ENCODE measurements at regions not wholly inside any gene's neighbourhood (a gene's known extent, or its start where the extent isn't known, plus 50 kb on each side); places are given as distances from the start of the nearest gene placed in this dataset.

DNA sequence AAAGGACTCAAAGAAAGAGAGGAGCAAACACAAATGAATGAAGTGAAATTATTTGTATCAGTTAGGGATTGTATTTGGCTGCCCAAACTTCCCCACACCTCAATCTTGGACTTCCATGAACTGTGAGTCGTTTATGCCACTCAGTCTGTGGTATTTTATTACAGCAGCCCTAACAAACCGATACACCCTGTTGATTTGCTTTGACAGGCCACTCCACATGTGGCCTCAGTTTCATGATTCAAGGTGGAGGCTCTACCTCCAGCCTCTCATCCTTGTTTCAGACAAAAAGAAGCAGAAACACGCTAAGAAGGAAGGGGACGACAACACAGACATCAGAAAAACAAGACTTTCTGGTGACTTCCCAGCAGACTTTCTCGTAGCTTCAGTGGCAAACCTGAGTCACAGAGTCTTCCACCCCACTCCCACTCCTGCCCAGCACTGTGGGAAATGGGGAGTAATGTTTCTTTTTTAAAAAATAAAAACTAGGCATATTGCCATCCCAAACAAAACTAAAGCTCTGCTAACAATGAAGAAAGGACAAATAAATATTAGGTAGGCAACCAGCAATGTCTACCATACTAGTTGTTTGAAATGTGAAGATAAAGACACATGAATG lies 52.2 kb upstream of the ABCA1 start:
- H3K27ac ChIP-seq (ENCODE audit: low read length) = no peak overlapping the region
- H3K9me3 ChIP-seq (ENCODE audit: control insufficient read depth in 2 of 2, low read length in 2 of 2) = no peaks in the 10 kb centered on the region
- no peak overlapping the region for H3K4me3 ChIP-seq (ENCODE audit: low read length in 2 of 2)
- no peaks in the 10 kb centered on the region for H3K4me1 ChIP-seq (ENCODE audit: control insufficient read depth, insufficient read depth, low read length)
- H3K27me3 ChIP-seq (ENCODE audit: control insufficient read depth in 1 of 2, insufficient read depth in 2 of 2, low read length in 2 of 2) = no peaks in the 10 kb centered on the region
- H3K36me3 ChIP-seq (ENCODE audit: control insufficient read depth in 2 of 2, insufficient read depth in 2 of 2, low read length in 2 of 2) = no peaks in the 10 kb centered on the region
- no peak overlapping the region for H3K9ac ChIP-seq (ENCODE audit: low read length in 2 of 2)

- H3K36me3 ChIP-seq (ENCODE audit: control insufficient read depth in 2 of 2, insufficient read depth in 2 of 2, low read length in 2 of 2) = no peaks in the 10 kb centered on the region
- no peaks in the 10 kb centered on the region for H3K9me3 ChIP-seq (ENCODE audit: control insufficient read depth in 2 of 2, low read length in 2 of 2)
- no peaks in the 10 kb centered on the region for H3K4me1 ChIP-seq (ENCODE audit: control insufficient read depth, insufficient read depth, low read length)
- H3K4me3 ChIP-seq (ENCODE audit: low read length in 2 of 2) = no peak overlapping the region
- no peaks in the 10 kb centered on the region for H3K27me3 ChIP-seq (ENCODE audit: control insufficient read depth in 1 of 2, insufficient read depth in 2 of 2, low read length in 2 of 2)
- no peak overlapping the region for H3K27ac ChIP-seq (ENCODE audit: low read length)
- H3K9ac ChIP-seq (ENCODE audit: low read length in 2 of 2) = no peak overlapping the region
These were observed 53.7 kb upstream of the ABCA1 start for GRCh38 chr9:104981543-104982129.

- H3K27me3 ChIP-seq (ENCODE audit: control insufficient read depth in 1 of 2, insufficient read depth in 2 of 2, low read length in 2 of 2) = no peaks in the 10 kb centered on the region
- no peak overlapping the region for H3K9ac ChIP-seq (ENCODE audit: low read length in 2 of 2)
- no peaks in the 10 kb centered on the region for H3K36me3 ChIP-seq (ENCODE audit: control insufficient read depth in 2 of 2, insufficient read depth in 2 of 2, low read length in 2 of 2)
- H3K9me3 ChIP-seq (ENCODE audit: control insufficient read depth in 2 of 2, low read length in 2 of 2) = no peaks in the 10 kb centered on the region
- H3K27ac ChIP-seq (ENCODE audit: low read length) = no peak overlapping the region
- H3K4me3 ChIP-seq (ENCODE audit: low read length in 2 of 2) = no peak overlapping the region
- H3K4me1 ChIP-seq (ENCODE audit: control insufficient read depth, insufficient read depth, low read length) = no peaks in the 10 kb centered on the region
These were observed 54.6 kb upstream of the ABCA1 start for GRCh38 chr9:104982543-104982942.

GRCh38 chr9:104983491-104983890 lies 55.5 kb upstream of the ABCA1 start:
- H3K27ac ChIP-seq (ENCODE audit: low read length) = no peak overlapping the region
- no peak overlapping the region for H3K4me3 ChIP-seq (ENCODE audit: low read length in 2 of 2)
- H3K9me3 ChIP-seq (ENCODE audit: control insufficient read depth in 2 of 2, low read length in 2 of 2) = no peaks in the 10 kb centered on the region
- no peaks in the 10 kb centered on the region for H3K27me3 ChIP-seq (ENCODE audit: control insufficient read depth in 1 of 2, insufficient read depth in 2 of 2, low read length in 2 of 2)
- no peaks in the 10 kb centered on the region for H3K4me1 ChIP-seq (ENCODE audit: control insufficient read depth, insufficient read depth, low read length)
- no peaks in the 10 kb centered on the region for H3K36me3 ChIP-seq (ENCODE audit: control insufficient read depth in 2 of 2, insufficient read depth in 2 of 2, low read length in 2 of 2)
- no peak overlapping the region for H3K9ac ChIP-seq (ENCODE audit: low read length in 2 of 2)

DNA sequence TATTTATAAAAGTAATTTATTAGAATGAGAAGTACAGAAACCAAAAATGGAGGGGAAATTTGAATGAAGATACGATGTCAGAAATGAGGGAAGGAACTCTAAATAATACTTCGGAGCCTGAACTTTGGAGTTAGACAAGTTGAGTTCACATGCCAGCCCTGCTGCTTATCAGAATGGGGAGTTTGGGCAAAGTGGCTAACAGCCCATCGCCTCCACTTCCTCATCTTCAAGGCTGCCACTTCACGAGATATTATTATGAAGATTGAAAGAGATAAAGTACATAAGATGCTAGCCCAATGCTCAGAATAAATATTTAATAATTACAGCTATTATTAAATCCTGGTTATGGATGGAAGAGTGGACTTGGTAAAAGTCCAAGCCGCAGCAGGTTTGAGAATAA lies 56.2 kb upstream of the ABCA1 start:
- Histone ChIP-seq H3K36me3 (ENCODE audit: control insufficient read depth in 2 of 2, insufficient read depth in 2 of 2, low read length in 2 of 2) (no peaks in the 10 kb centered on the region), H3K27me3 (ENCODE audit: control insufficient read depth in 1 of 2, insufficient read depth in 2 of 2, low read length in 2 of 2) (no peaks in the 10 kb centered on the region), H3K4me1 (ENCODE audit: control insufficient read depth, insufficient read depth, low read length) (no peaks in the 10 kb centered on the region), H3K4me3 (ENCODE audit: low read length in 2 of 2) (no peak overlapping the region), H3K9me3 (ENCODE audit: control insufficient read depth in 2 of 2, low read length in 2 of 2) (no peaks in the 10 kb centered on the region), H3K9ac (ENCODE audit: low read length in 2 of 2) (no peak overlapping the region), H3K27ac (ENCODE audit: low read length) (no peak overlapping the region)

- Histone ChIP-seq H3K4me3 (ENCODE audit: low read length in 2 of 2) (no peak overlapping the region), H3K27me3 (ENCODE audit: control insufficient read depth in 1 of 2, insufficient read depth in 2 of 2, low read length in 2 of 2) (no peaks in the 10 kb centered on the region), H3K27ac (ENCODE audit: low read length) (no peak overlapping the region), H3K36me3 (ENCODE audit: control insufficient read depth in 2 of 2, insufficient read depth in 2 of 2, low read length in 2 of 2) (no peaks in the 10 kb centered on the region), H3K9ac (ENCODE audit: low read length in 2 of 2) (no peak overlapping the region), H3K4me1 (ENCODE audit: control insufficient read depth, insufficient read depth, low read length) (no peaks in the 10 kb centered on the region), H3K9me3 (ENCODE audit: control insufficient read depth in 2 of 2, low read length in 2 of 2) (no peaks in the 10 kb centered on the region)
These were observed 56.6 kb upstream of the ABCA1 start for GRCh38 chr9:104984542-104984941.

GRCh38 chr9:104984948-104985347 lies 57.0 kb upstream of the ABCA1 start:
- H3K4me1 ChIP-seq (ENCODE audit: control insufficient read depth, insufficient read depth, low read length) = no peaks in the 10 kb centered on the region
- H3K36me3 ChIP-seq (ENCODE audit: control insufficient read depth in 2 of 2, insufficient read depth in 2 of 2, low read length in 2 of 2) = no peaks in the 10 kb centered on the region
- H3K9me3 ChIP-seq (ENCODE audit: control insufficient read depth in 2 of 2, low read length in 2 of 2) = no peaks in the 10 kb centered on the region
- no peak overlapping the region for H3K9ac ChIP-seq (ENCODE audit: low read length in 2 of 2)
- no peak overlapping the region for H3K4me3 ChIP-seq (ENCODE audit: low read length in 2 of 2)
- no peaks in the 10 kb centered on the region for H3K27me3 ChIP-seq (ENCODE audit: control insufficient read depth in 1 of 2, insufficient read depth in 2 of 2, low read length in 2 of 2)
- H3K27ac ChIP-seq (ENCODE audit: low read length) = no peak overlapping the region

DNA sequence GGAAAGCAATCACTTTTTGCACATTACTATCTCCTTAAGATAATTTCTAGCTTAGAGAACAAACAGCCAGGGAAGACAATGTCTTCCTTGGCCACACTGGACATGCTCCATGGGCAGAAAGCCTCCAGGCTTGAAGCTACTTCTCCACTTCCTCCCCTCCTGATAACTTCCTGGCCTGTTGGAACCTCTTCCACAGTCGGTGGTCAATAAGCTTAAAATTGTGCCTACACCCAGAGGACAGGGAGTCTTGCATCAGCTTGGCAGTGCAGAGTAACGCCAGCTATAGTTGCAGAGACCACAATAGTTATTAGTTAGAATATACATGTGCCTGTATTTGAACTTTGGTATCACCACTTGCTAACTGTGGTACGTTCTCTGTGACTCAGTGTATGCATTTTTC lies 58.1 kb upstream of the ABCA1 start:
- Histone ChIP-seq H3K27me3 (ENCODE audit: control insufficient read depth in 1 of 2, insufficient read depth in 2 of 2, low read length in 2 of 2) (no peaks in the 10 kb centered on the region), H3K4me3 (ENCODE audit: low read length in 2 of 2) (no peak overlapping the region), H3K27ac (ENCODE audit: low read length) (no peak overlapping the region)

GRCh38 chr9:104987743-104988142 lies 59.8 kb upstream of the ABCA1 start:
- Histone ChIP-seq H3K4me3 (ENCODE audit: low read length in 2 of 2) (no peak overlapping the region), H3K27ac (ENCODE audit: low read length) (no peak overlapping the region), H3K9ac (ENCODE audit: low read length in 2 of 2) (no peak overlapping the region), H3K27me3 (ENCODE audit: control insufficient read depth in 1 of 2, insufficient read depth in 2 of 2, low read length in 2 of 2) (no peaks in the 10 kb centered on the region), H3K36me3 (ENCODE audit: control insufficient read depth in 2 of 2, insufficient read depth in 2 of 2, low read length in 2 of 2) (no peaks in the 10 kb centered on the region), H3K4me1 (ENCODE audit: control insufficient read depth, insufficient read depth, low read length) (peaks cover 23% of the 10 kb centered on the region), H3K9me3 (ENCODE audit: control insufficient read depth in 2 of 2, low read length in 2 of 2) (no peaks in the 10 kb centered on the region)

More for the DNA sequence above, 58.1 kb upstream of the ABCA1 start:
- no peak overlapping the region for H3K9ac ChIP-seq (ENCODE audit: low read length in 2 of 2)
- peaks cover 10% of the 10 kb centered on the region for H3K4me1 ChIP-seq (ENCODE audit: control insufficient read depth, insufficient read depth, low read length)
- no peaks in the 10 kb centered on the region for H3K36me3 ChIP-seq (ENCODE audit: control insufficient read depth in 2 of 2, insufficient read depth in 2 of 2, low read length in 2 of 2)
- H3K9me3 ChIP-seq (ENCODE audit: control insufficient read depth in 2 of 2, low read length in 2 of 2) = no peaks in the 10 kb centered on the region

GRCh38 chr9:104988539-104988938 lies 60.6 kb upstream of the ABCA1 start:
- Histone ChIP-seq H3K4me3 (ENCODE audit: low read length in 2 of 2) (no peak overlapping the region), H3K27ac (ENCODE audit: low read length) (no peak overlapping the region), H3K9me3 (ENCODE audit: control insufficient read depth in 2 of 2, low read length in 2 of 2) (no peaks in the 10 kb centered on the region), H3K27me3 (ENCODE audit: control insufficient read depth in 1 of 2, insufficient read depth in 2 of 2, low read length in 2 of 2) (no peaks in the 10 kb centered on the region), H3K9ac (ENCODE audit: low read length in 2 of 2) (no peak overlapping the region), H3K36me3 (ENCODE audit: control insufficient read depth in 2 of 2, insufficient read depth in 2 of 2, low read length in 2 of 2) (no peaks in the 10 kb centered on the region), H3K4me1 (ENCODE audit: control insufficient read depth, insufficient read depth, low read length) (peaks cover 31% of the 10 kb centered on the region)

DNA sequence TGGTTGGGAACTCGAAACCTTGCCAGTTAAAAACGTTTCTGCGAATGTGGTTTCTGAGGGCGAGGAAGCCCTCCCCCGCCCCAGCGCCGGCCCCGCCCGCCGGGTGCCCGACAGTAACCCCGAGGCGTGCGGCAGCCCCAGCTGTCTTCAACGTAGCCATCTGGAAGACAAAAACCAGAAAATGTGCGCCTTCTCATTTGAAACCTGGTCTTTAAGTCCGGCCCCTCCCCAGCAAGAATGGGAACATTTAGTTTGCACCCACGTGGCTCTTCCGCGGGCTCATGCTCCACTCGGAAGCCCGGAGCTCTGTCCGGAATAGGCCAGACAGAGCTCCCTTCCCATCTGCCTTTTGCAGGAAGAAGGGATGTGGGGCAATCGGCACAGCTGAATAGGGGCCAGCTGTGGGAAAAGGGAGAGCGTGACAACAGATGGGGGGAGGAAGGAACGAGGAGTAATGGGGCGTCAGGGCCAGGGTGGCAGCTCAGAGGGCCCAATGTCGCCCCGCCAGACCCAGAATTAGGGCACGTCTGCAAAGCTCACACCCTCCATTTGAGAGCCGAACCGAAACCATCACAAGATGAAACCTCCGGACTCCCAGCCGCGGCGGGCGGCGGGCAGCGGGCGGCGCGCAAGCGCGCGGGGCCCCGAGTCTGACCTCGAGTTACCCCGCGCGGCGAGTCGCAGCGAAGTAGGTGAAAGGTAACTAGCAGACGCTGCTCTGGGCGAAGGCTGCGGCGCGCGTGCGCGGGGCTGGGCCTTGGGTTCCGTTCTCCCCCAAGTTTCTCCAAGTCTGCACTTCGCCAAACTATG lies 63.4 kb upstream of the ABCA1 start:
- Histone ChIP-seq H3K4me1 (ENCODE audit: control insufficient read depth, insufficient read depth, low read length) (peaks cover 38% of the 10 kb centered on the region), H3K27me3 (ENCODE audit: control insufficient read depth in 1 of 2, insufficient read depth in 2 of 2, low read length in 2 of 2) (no peaks in the 10 kb centered on the region), H3K4me3 (ENCODE audit: low read length in 2 of 2) (peak overlapping the region; percentile 90), H3K27ac (ENCODE audit: low read length) (peak overlapping the region; percentile 97), H3K9me3 (ENCODE audit: control insufficient read depth in 2 of 2, low read length in 2 of 2) (no peaks in the 10 kb centered on the region), H3K36me3 (ENCODE audit: control insufficient read depth in 2 of 2, insufficient read depth in 2 of 2, low read length in 2 of 2) (no peaks in the 10 kb centered on the region), H3K9ac (ENCODE audit: low read length in 2 of 2) (peak overlapping the region; percentile 87 to 93)

Data from stomach smooth muscle (tissue), 2 donors.